ENCODE measurements at regions not wholly inside any gene's neighbourhood (a gene's known extent, or its start where the extent isn't known, plus 50 kb on each side); places are given as distances from the start of the nearest gene placed in this dataset.

DNA sequence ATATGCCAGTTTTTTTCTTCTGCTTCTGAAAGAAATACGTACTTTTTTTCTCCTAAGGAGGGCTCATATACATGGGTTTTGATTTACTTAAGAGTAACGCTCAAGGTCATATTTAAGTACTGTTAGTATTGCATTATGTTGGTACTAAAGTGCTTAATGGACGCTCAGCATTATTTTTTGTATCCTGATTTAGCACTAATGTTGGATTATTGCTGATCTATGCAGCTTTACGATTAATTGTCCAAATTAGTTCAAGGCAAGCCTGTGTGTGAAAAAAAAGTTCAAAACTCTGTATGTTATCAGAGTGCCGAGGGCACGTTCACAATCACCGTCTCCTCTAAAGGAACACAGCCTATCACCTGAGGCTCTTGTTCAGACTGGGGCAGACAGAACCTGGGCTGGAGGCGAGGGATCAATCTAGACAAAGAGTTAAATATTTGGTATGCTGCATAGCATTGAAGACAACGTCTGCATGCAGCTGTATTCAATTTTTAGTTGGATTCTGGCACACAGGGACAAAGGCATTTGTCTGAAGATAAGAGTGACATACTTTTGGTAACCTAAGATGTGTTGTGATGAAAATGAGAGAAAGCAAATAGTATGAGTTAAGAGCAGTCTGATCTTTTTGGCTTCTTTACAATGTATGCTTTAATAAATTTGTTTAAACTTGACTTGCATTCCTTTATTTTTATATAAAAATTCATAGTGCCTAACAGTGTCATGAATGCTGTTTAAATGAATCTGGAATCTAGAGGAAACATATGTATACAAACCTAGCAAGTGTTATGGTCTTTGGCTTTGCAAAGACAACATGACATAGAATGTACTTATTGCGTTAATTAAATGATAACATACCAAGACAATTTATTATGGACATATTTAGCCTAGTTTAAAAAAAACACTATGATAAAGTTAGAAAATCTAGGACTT is 341.2 kb downstream of the SAMD5 start:
- DNase-seq (ENCODE audit: low spot score in 2 of 2): no peak
- no peak for FAIRE-seq

DNA sequence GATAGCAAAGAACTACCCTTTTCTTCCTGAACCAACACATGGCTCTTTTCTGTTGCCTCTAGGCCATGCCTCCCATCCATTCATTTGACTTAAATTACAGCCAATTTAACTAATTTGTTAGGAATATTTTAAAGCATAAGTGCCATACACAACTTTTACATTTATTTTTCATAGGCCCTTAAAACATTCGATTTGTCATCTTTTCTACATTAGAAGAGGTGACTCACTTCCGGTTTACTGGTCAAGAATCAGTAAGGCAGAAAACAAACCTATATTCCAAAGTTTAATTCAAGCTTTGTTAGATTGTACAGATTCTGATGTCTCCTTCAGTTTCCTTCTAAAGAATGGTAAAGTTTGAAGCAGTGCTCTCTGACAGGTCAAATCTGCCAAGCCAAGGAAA is 344.3 kb downstream of the SAMD5 start:
- DNase-seq (ENCODE audit: low spot score in 2 of 2): no peak
- FAIRE-seq: no peak

DNA sequence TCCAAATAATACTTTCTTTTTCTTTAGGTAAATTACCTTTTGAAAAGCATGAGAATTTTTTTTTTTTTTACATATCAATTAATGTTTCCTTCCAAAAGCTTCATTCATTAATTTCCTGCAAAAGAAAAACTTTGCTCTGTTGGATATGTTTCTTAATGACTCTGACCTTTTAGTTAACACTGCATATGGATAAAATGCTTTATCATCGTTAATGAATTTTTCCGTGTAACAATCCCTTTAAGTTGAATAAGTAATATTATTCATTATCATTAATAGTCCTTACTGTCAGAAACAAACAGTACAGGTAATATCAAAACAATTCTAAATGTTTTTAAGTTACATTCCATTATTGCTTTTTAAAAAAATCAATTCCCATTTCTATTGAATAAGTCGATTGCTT is 345.1 kb downstream of the SAMD5 start:
- FAIRE-seq: no peak

DNA sequence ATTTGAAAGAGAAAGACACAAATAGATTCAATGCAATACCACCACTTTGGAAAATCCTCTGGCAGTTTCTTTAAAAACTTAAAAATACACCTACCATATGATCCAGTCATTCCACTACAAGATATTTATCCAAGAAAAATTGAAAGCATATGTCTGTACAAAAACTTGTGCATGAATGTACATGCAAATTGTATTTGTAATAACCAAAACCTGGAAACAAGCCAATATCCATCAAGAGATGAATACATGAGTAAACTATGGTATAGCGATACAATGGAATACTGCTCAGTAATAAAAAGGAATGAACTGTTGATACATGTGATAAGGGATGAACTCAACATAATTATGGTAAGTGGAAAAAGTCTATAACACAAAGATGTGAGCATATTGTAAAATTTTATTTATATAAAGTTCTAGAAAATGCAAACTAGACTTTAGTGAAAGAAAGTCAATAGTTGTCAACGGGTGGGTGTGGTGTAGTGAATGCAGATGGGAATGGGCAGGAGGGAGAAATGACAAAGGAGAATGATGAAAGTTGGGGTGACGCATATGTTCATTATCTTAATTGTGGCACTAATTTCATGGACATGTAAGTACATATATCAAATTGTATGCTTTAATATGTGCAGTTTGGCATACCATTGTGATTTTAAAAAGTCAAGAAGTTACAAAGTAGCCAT is 347.5 kb downstream of the SAMD5 start:
- FAIRE-seq (no peak), DNase-seq (ENCODE audit: low spot score in 2 of 2) (no peak)

More for the DNA sequence above, 345.1 kb downstream of the SAMD5 start:
- no peak for DNase-seq (ENCODE audit: low spot score in 2 of 2)

- FAIRE-seq (no peak), DNase-seq (ENCODE audit: low spot score in 2 of 2) (no peak)
Observed at GRCh38 chr6:147856687-147857086, 348.2 kb downstream of the SAMD5 start.

DNA sequence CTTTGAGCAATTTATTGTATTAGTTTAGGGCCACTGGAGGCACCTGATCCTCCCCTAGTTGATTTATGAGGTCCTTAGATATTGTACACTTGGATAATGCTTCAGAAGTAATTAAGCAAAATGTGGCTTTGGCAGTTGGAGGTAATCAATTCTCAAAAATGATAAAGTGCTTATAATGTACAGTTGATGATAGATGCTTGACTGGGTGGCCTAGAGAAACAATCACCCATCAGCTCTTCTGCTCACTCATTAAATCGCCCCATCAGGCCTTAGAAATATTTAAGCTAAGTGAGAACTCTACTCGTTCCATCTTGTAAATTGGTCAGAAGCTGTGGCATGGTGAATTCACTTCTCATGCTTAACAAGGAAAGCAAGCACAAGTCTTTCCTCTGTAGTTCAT is 349.9 kb downstream of the SAMD5 start:
- no peak for FAIRE-seq
- DNase-seq (ENCODE audit: low spot score in 2 of 2): no peak

DNA sequence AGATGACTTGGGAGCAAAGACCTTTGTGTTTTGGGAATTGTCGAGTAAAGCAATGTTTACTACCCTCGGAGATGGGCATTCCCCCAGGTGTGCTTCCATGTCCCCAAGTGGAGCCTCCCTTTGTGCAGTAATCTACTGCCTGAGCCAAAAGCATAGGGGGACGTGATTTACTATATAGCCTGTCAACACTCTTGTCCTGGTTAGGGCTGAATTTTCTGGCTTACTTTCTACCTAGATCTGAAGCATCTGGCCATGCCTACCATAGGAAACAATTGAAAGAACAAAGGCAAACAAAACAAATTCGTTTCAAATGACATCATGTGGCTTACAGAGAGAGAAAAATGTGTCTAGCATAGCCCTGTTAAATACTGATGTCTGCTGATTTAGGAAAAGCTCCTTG is 350.6 kb downstream of the SAMD5 start:
- FAIRE-seq: no peak

GRCh38 chr6:147861696-147862095 is 353.2 kb downstream of the SAMD5 start:
- no peak for DNase-seq (ENCODE audit: low spot score in 2 of 2)
- no peak for FAIRE-seq

More for the DNA sequence above, 350.6 kb downstream of the SAMD5 start:
- DNase-seq (ENCODE audit: low spot score in 2 of 2): no peak

GRCh38 chr6:147867433-147868226 is 359.1 kb downstream of the SAMD5 start:
- DNase-seq (ENCODE audit: low spot score in 2 of 2) (no peak), FAIRE-seq (no peak)

GRCh38 chr6:147868427-147869190 is 360.1 kb downstream of the SAMD5 start:
- DNase-seq (ENCODE audit: low spot score in 2 of 2) (no peak), FAIRE-seq (no peak)

GRCh38 chr6:147869201-147869600 is 360.7 kb downstream of the SAMD5 start:
- no peak for DNase-seq (ENCODE audit: low spot score in 2 of 2)
- FAIRE-seq: no peak

DNA sequence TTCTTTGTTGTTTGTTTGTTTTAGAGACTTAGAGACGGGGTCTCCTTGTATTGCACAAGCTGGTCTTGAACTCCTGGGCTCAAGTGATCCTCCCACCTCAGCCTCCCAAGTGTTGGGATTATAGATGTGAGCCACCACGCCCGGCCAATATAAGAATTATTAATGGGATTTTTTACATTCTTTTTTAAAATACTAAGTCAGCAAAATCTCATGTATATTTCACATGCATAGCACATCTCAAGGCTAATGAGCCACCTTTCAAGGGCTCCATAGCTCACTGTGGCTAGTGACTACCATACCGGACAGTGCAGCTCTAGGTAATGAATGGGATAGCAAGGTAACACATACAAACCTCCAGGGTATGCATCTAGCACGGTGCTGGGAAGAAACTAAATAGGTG is 361.4 kb downstream of the SAMD5 start:
- FAIRE-seq (no peak), DNase-seq (ENCODE audit: low spot score in 2 of 2) (no peak)

DNA sequence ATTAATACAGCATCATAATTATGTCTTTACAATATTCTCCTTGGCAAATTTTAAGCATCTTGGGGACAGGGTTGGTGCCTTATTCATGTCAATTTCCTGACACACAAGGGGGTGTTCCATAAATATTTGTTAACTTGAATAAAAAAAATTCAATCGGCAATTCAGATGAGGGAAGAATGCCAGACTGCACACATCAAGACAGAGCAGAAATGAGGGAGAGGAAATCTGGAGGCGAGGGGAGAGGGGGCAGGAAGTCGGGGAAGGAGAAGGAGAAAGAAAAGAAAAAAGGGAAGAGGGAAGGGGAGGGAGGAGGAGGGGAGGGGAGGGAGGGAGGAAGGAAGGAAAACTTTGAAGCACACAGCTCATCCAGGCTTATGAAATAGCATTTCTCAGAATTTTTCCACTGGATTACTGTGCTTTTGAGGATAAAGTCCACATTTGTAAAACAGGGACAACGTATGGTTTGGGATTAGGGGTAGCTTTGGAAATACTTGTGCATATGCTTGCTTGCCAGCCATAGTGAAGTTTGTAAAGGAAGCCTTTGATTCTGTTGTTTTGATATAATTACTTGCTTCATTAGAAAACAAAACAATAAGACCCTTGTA is 362.1 kb downstream of the SAMD5 start:
- DNase-seq (ENCODE audit: low spot score in 2 of 2) (no peak), FAIRE-seq (no peak)

- DNase-seq (ENCODE audit: low spot score in 2 of 2): no peak
- FAIRE-seq: no peak
Observed at GRCh38 chr6:147872002-147872401, 363.5 kb downstream of the SAMD5 start.

GRCh38 chr6:147873816-147874215 is 365.3 kb downstream of the SAMD5 start:
- DNase-seq (ENCODE audit: low spot score in 2 of 2) (no peak), FAIRE-seq (no peak)

GRCh38 chr6:147874322-147874721 is 365.8 kb downstream of the SAMD5 start:
- FAIRE-seq: no peak
- no peak for DNase-seq (ENCODE audit: low spot score in 2 of 2)

DNA sequence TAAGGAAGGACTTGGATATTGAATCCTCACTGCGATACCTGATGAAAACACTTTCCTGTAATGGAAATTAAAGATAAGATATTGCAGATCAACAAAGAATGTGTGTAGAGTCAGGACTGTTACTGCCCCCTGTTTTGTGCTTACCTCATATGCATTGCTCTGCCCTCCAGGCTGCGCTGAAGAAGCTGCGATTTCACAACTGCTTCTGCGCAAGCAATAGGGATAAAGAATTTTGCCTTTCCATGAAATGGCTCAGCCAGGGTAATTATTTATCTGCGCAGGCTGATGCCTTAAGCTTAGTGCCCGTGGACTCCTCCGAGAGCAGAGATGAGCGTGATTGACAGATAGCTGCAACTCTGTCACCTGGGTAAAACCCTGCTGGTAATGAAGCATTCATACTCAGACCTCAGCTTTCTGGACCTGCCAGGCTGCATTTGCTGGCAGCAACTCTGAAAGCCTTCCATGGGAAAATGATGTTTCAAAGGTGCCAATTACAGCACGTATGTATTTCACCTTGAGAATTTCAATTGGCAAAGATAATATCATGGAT is 370.6 kb downstream of the SAMD5 start:
- FAIRE-seq: no peak
- DNase-seq (ENCODE audit: low spot score in 2 of 2): no peak

DNA sequence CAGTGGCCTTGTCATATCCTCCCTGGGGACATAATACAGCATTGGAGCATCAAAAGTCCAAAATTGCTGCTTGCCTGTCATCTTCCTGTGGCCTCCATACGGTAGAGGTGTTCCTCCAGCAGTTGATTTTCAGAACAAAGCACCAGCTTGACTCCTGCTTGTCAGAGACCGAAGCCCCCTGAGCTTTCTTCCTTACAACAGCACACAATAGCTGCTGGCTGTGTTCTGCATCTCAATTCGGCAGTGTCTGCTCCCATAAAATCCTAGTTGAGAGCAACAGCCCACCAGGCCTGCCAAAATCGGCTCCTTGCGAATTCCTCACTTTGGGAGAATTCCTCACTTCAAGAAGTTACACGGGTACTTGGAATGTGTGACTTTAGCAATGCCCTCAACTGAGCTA is 372.9 kb downstream of the SAMD5 start:
- DNase-seq (ENCODE audit: low spot score in 2 of 2) (no peak), FAIRE-seq (no peak)

GRCh38 chr6:147888374-147888773 is 379.9 kb downstream of the SAMD5 start:
- no peak for FAIRE-seq
- DNase-seq (ENCODE audit: low spot score in 2 of 2): no peak

DNA sequence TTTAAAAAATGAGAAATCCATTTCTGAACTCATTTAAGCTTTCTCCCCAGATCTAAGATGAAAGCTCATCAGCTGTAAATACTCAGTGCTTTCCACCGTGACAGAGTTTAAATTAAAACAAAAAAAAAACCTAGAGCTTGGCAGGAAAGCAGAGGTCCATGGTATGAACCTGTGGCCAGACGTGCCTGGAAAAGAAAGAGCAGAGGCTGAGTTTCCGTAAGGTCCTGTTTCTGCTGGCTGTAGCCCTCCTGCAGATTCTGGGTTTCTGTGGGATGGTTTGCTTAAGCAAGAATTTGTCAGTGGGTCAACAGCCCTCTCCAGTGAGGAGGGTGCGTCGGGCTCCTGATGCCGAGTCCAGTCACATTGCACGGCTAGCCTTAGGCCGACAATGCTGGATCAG is 383.2 kb downstream of the SAMD5 start:
- FAIRE-seq (no peak), DNase-seq (ENCODE audit: low spot score in 2 of 2) (no peak)

All from frontal cortex (tissue), 3 donors.